Lung (tissue), 11 donors: ENCODE measurements at regions not wholly inside any gene's neighbourhood (a gene's known extent, or its start where the extent isn't known, plus 50 kb on each side); places are given as distances from the start of the nearest gene placed in this dataset.

Experiments
- ATAC-seq: fragments of 200-7000 bp; cut with Tn5 transposase; one replicate; pipeline ENCODE4 v1.9.1; 2020; ENCODE audit warnings: moderate number of reproducible peaks; ENCODE audit not compliant: insufficient read depth, low FRiP score
- DNase-seq, 3 donors: peaks; one replicate each; pipeline ENCODE4 v3.0.0-alpha.2; 2013 to 2017
- H3K27ac ChIP-seq, 2 donors: one replicate each; pipeline ENCODE4 v1.5.1; 2013; ENCODE audit warnings: mild to moderate bottlenecking in 2 of 2, moderate library complexity in 2 of 2, control low read depth in 1 of 2, inconsistent platforms in 1 of 2, low read depth in 1 of 2, low read length in 1 of 2
- H3K27me3 ChIP-seq, 3 donors: one replicate each; pipeline ENCODE4 v1.5.1; 2013; ENCODE audit warnings: low read length in 2 of 3; ENCODE audit not compliant: control insufficient read depth in 3 of 3, insufficient read depth in 3 of 3
- H3K36me3 ChIP-seq, 4 donors: one replicate each; pipeline ENCODE4 v1.5.1; 2013; ENCODE audit warnings: low read length in 4 of 4, mild to moderate bottlenecking in 1 of 4, moderate library complexity in 1 of 4; ENCODE audit not compliant: control insufficient read depth in 4 of 4, insufficient read depth in 4 of 4
- H3K4me1 ChIP-seq, 5 donors: one replicate each; pipeline ENCODE4 v1.5.1; 2013; ENCODE audit warnings: low read length in 5 of 5, mild to moderate bottlenecking in 2 of 5, moderate library complexity in 1 of 5; ENCODE audit not compliant: control insufficient read depth in 5 of 5, insufficient read depth in 5 of 5
- H3K4me3 ChIP-seq: one replicate; pipeline ENCODE4 v1.5.1; 2013; ENCODE audit warnings: mild to moderate bottlenecking, control low read depth, moderate library complexity
- H3K9ac ChIP-seq, 2 donors: one replicate each; pipeline ENCODE4 v1.5.1; 2013; ENCODE audit warnings: low read length in 2 of 2, control low read depth in 1 of 2; ENCODE audit not compliant: insufficient read depth in 1 of 2
- H3K9me3 ChIP-seq, 4 donors: one replicate each; pipeline ENCODE4 v1.5.1; 2013; ENCODE audit warnings: low read length in 3 of 4, mild to moderate bottlenecking in 1 of 4, moderate library complexity in 1 of 4; ENCODE audit not compliant: control insufficient read depth in 4 of 4, insufficient read depth in 3 of 4
- CTCF ChIP-seq: IDR thresholded peaks from 2 replicates; pipeline ENCODE4 v1.5.1; 2012; ENCODE audit warnings: mild to moderate bottlenecking; ENCODE audit errors: control extremely low read depth, extremely low read depth
- WGBS, 2 donors: extraction: QIAGEN DNeasy Blood & Tissue Kit; methylation state at CpG; one replicate each; pipeline ENCODE4 v1.1.7; 2013; 5-methylcytosine and 5-hydroxymethylcytosine counted together
- donor health status: control.
- donor health status: control.
- donor health status: Bipolar disorder and iron deficiency.
- donor health status: healthy.
- donor health status: DM: yes; HTN: yes; CAD: no.

- Histone ChIP-seq H3K4me3 (no peak overlapping the region), H3K36me3 (no peaks in the 10 kb centered on the region), H3K4me1 (peaks cover 0 to 2% (median 0%) of the 10 kb centered on the region in 5 donors), H3K9me3 (peaks cover 0 to 8% (median 0%) of the 10 kb centered on the region in 4 donors), H3K27me3 (no peaks in the 10 kb centered on the region), H3K9ac (no peak overlapping the region), H3K27ac (no peak overlapping the region)
- no peak for DNase-seq
- TF ChIP-seq CTCF = no peak
- 91 to 92% methylated on average over 24 of the region's 24 CpGs for WGBS, 2 donors
- ATAC-seq = no peak
These were observed 454.7 kb downstream of the CDH8 start for GRCh38 chr16:61581417-61582046.

GRCh38 chr16:61580579-61580978, 455.7 kb downstream of the CDH8 start:
- no peak for TF ChIP-seq CTCF
- Histone ChIP-seq H3K4me1 (peaks cover 0 to 2% (median 0%) of the 10 kb centered on the region in 5 donors), H3K36me3 (no peaks in the 10 kb centered on the region), H3K9ac (no peak overlapping the region), H3K4me3 (no peak overlapping the region), H3K27ac (no peak overlapping the region), H3K9me3 (peaks cover 0 to 13% (median 0%) of the 10 kb centered on the region in 4 donors), H3K27me3 (no peaks in the 10 kb centered on the region)
- no peak for ATAC-seq
- WGBS, 2 donors = 94 to 96% methylated on average over 17 of the region's 17 CpGs
- DNase-seq = no peak

GRCh38 chr16:61579195-61579594, 457.0 kb downstream of the CDH8 start:
- H3K36me3 ChIP-seq = no peaks in the 10 kb centered on the region

More at GRCh38 chr16:61579195-61579594, 457.0 kb downstream of the CDH8 start:
- DNase-seq (no peak), ATAC-seq (no peak)
- Histone ChIP-seq H3K27ac (no peak overlapping the region), H3K27me3 (no peaks in the 10 kb centered on the region), H3K4me1 (peaks cover 0 to 2% (median 0%) of the 10 kb centered on the region in 5 donors), H3K9ac (no peak overlapping the region), H3K4me3 (no peak overlapping the region), H3K9me3 (peaks cover 0 to 13% (median 0%) of the 10 kb centered on the region in 4 donors)
- 52 to 87% methylated on average over 2 of the region's 2 CpGs for WGBS, 2 donors
- no peak for TF ChIP-seq CTCF
